K562 (cell line): ENCODE measurements at regions not wholly inside any gene's neighbourhood (a gene's known extent, or its start where the extent isn't known, plus 50 kb on each side); places are given as distances from the start of the nearest gene placed in this dataset.

ENCODE experiments used
- ELF1 ChIP-seq: fragments of 200-800 bp; sonication (Bioruptor generic); IDR thresholded peaks from 2 replicates; pipeline ENCODE4 v1.6.1; 2016; ENCODE audit warnings: missing genetic modification characterization, missing compliant biosample characterization
- KLF16 ChIP-seq: IDR thresholded peaks from 2 replicates; pipeline ENCODE4 v1.6.1; 2016; ENCODE audit warnings: antibody characterized with exemption
- NFE2L1 ChIP-seq: fragments of 450-650 bp; IDR thresholded peaks from 2 replicates; pipeline ENCODE4 v1.6.1; 2016; ENCODE audit warnings: missing genetic modification characterization, low read depth, mild to moderate bottlenecking, missing compliant biosample characterization, moderate library complexity, borderline replicate concordance
- NRF1 ChIP-seq, 2 experiments: fragments of 450-650 bp; IDR thresholded peaks in 1 of 2; conservative IDR thresholded peaks in 1 of 2; 2 replicates each; pipeline ENCODE4 v1.6.1; 2014; ENCODE audit warnings: mild to moderate bottlenecking in 2 of 2
- SIX5 ChIP-seq, 2 experiments: IDR thresholded peaks; 2 replicates each; pipeline ENCODE4 v1.6.1; 2011; ENCODE audit warnings: low read length in 2 of 2, borderline replicate concordance in 1 of 2, low read depth in 1 of 2, mild to moderate bottlenecking in 1 of 2, moderate library complexity in 1 of 2; ENCODE audit not compliant: insufficient read depth in 1 of 2
- SNIP1 ChIP-seq: fragments of 450-650 bp; IDR thresholded peaks from 2 replicates; pipeline ENCODE4 v1.7.1; 2017; ENCODE audit warnings: low read depth, mild to moderate bottlenecking
- ZC3H4 ChIP-seq: sonication (generic); formaldehyde crosslinking; IDR thresholded peaks from 2 replicates; pipeline ENCODE4 v1.9.0; 2021; ENCODE audit warnings: missing genetic modification reagents, borderline replicate concordance
- ZNF134 ChIP-seq: fragments of 250-450 bp; sonication (Bioruptor Pico); conservative IDR thresholded peaks from 2 replicates; pipeline ENCODE4 v1.4.0; 2020
- ZNF224 ChIP-seq: sonication (generic); formaldehyde crosslinking; IDR thresholded peaks from 2 replicates; pipeline ENCODE4 v1.8.0; 2022; ENCODE audit warnings: mild to moderate bottlenecking, missing genetic modification reagents
- ZNF23 ChIP-seq: fragments of 250-450 bp; sonication (Bioruptor Pico); IDR thresholded peaks from 2 replicates; pipeline ENCODE4 v1.4.0; 2020; ENCODE audit warnings: mild to moderate bottlenecking
- ZNF24 ChIP-seq: fragments of 450-650 bp; IDR thresholded peaks from 2 replicates; pipeline ENCODE4 v1.6.1; 2016
- ZNF282 ChIP-seq: sonication (generic); formaldehyde crosslinking; IDR thresholded peaks from 2 replicates; pipeline ENCODE4 v1.8.1; 2023; ENCODE audit warnings: missing genetic modification reagents
- TF ChIP-seq, protein P1 (sequence below): fragments of 450-650 bp; formaldehyde crosslinking; IDR thresholded peaks from 2 replicates; pipeline ENCODE4 v1.4.0; 2022; ENCODE audit warnings: missing genetic modification characterization
- TF ChIP-seq, protein P2 (sequence below): sonication (generic); formaldehyde crosslinking; IDR thresholded peaks from 2 replicates; pipeline ENCODE4 v1.8.0; 2023; ENCODE audit warnings: missing genetic modification reagents, mild to moderate bottlenecking, borderline replicate concordance
- TF ChIP-seq, protein P3 (sequence below): fragments of 250-450 bp; sonication (Bioruptor Pico); IDR thresholded peaks from 2 replicates; pipeline ENCODE4 v1.8.0; 2022; ENCODE audit warnings: moderate library complexity, mild to moderate bottlenecking, inconsistent platforms
- TF ChIP-seq, protein P4 (sequence below): sonication (generic); formaldehyde crosslinking; IDR thresholded peaks from 2 replicates; pipeline ENCODE4 v1.9.0; 2022; ENCODE audit warnings: mild to moderate bottlenecking, missing genetic modification reagents
- TF ChIP-seq, protein P5 (sequence below): sonication (generic); formaldehyde crosslinking; IDR thresholded peaks from 2 replicates; pipeline ENCODE4 v1.8.1; 2023; ENCODE audit warnings: mild to moderate bottlenecking, missing genetic modification reagents

DNA sequence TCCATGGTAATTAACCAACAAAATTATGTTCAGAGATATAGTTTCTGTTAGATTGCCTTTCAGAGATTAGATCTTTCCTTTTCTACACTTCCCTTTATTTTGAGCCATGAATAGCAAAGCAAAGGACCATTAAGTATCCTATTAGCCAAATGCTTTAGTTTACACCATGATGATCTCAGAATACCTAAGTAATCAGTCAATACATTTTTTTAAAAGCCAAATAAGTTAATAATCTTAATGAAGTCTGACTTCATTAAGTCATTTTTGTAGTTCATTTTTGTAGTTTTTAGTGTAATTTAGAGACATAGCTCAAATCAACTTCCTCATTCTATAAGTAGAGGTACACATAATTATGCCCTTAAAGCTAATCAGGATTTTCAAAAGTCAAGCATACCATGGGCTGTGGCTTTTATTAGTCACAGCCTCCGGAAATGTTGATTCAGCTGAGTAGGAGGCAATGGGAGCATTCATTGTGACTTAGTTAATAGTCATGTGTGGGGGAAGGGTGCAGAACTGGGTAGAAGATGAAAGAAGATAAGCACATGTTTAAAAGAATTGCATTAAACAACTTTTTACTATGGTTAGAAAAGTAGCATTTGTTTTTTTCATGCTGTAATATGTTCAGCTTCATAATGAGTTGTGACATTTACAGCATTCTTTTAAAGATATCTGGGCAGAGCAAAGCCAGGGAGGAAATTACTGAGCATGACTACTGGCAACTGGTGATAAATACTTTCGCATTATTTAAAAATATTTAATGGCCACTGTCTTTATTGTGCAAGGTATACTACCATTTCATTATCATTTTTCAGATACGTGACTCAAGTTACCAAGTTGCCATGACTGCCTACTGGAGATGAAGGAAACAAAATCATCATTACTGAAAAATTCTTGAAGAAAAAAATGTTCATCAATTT is 57.3 kb upstream of the CCDC71L start (continued):
- TF ChIP-seq, protein P1, sequence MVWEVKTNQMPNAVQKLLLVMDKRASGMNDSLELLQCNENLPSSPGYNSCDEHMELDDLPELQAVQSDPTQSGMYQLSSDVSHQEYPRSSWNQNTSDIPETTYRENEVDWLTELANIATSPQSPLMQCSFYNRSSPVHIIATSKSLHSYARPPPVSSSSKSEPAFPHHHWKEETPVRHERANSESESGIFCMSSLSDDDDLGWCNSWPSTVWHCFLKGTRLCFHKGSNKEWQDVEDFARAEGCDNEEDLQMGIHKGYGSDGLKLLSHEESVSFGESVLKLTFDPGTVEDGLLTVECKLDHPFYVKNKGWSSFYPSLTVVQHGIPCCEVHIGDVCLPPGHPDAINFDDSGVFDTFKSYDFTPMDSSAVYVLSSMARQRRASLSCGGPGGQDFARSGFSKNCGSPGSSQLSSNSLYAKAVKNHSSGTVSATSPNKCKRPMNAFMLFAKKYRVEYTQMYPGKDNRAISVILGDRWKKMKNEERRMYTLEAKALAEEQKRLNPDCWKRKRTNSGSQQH = peak; percentile 62; the same call in 1 of the 2 replicates
- TF ChIP-seq NRF1 (conservative IDR thresholded peaks at IDR 0.05 in 1 of 2, IDR thresholded peaks at IDR 0.05 in 1 of 2) = no peak; a peak in 1 of 4 replicates
- peak; percentile 75; the same call in 1 of the 2 replicates for TF ChIP-seq ZNF24
- TF ChIP-seq, protein P2, sequence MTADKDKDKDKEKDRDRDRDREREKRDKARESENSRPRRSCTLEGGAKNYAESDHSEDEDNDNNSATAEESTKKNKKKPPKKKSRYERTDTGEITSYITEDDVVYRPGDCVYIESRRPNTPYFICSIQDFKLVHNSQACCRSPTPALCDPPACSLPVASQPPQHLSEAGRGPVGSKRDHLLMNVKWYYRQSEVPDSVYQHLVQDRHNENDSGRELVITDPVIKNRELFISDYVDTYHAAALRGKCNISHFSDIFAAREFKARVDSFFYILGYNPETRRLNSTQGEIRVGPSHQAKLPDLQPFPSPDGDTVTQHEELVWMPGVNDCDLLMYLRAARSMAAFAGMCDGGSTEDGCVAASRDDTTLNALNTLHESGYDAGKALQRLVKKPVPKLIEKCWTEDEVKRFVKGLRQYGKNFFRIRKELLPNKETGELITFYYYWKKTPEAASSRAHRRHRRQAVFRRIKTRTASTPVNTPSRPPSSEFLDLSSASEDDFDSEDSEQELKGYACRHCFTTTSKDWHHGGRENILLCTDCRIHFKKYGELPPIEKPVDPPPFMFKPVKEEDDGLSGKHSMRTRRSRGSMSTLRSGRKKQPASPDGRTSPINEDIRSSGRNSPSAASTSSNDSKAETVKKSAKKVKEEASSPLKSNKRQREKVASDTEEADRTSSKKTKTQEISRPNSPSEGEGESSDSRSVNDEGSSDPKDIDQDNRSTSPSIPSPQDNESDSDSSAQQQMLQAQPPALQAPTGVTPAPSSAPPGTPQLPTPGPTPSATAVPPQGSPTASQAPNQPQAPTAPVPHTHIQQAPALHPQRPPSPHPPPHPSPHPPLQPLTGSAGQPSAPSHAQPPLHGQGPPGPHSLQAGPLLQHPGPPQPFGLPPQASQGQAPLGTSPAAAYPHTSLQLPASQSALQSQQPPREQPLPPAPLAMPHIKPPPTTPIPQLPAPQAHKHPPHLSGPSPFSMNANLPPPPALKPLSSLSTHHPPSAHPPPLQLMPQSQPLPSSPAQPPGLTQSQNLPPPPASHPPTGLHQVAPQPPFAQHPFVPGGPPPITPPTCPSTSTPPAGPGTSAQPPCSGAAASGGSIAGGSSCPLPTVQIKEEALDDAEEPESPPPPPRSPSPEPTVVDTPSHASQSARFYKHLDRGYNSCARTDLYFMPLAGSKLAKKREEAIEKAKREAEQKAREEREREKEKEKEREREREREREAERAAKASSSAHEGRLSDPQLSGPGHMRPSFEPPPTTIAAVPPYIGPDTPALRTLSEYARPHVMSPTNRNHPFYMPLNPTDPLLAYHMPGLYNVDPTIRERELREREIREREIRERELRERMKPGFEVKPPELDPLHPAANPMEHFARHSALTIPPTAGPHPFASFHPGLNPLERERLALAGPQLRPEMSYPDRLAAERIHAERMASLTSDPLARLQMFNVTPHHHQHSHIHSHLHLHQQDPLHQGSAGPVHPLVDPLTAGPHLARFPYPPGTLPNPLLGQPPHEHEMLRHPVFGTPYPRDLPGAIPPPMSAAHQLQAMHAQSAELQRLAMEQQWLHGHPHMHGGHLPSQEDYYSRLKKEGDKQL (CRISPR knock-in tag) = no peak
- no peak for TF ChIP-seq SNIP1
- TF ChIP-seq ZNF282 (CRISPR knock-in tag) = no peak
- TF ChIP-seq, protein P3, sequence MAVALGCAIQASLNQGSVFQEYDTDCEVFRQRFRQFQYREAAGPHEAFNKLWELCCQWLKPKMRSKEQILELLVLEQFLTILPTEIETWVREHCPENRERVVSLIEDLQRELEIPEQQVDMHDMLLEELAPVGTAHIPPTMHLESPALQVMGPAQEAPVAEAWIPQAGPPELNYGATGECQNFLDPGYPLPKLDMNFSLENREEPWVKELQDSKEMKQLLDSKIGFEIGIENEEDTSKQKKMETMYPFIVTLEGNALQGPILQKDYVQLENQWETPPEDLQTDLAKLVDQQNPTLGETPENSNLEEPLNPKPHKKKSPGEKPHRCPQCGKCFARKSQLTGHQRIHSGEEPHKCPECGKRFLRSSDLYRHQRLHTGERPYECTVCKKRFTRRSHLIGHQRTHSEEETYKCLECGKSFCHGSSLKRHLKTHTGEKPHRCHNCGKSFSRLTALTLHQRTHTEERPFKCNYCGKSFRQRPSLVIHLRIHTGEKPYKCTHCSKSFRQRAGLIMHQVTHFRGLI (CRISPR knock-in tag) = no peak
- TF ChIP-seq, protein P4, sequence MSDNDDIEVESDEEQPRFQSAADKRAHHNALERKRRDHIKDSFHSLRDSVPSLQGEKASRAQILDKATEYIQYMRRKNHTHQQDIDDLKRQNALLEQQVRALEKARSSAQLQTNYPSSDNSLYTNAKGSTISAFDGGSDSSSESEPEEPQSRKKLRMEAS (CRISPR knock-in tag) = no peak
- TF ChIP-seq ZNF23 (CRISPR knock-in tag) = no peak
- TF ChIP-seq NFE2L1 (tag) = no peak
- no peak for TF ChIP-seq ZNF224 (CRISPR knock-in tag)
- no peak for TF ChIP-seq ZC3H4 (CRISPR knock-in tag)
- TF ChIP-seq ZNF134 = no peak
- peak; percentile 49 for TF ChIP-seq ELF1 (tag)
- peak; percentile 76 for TF ChIP-seq KLF16
- TF ChIP-seq, protein P5, sequence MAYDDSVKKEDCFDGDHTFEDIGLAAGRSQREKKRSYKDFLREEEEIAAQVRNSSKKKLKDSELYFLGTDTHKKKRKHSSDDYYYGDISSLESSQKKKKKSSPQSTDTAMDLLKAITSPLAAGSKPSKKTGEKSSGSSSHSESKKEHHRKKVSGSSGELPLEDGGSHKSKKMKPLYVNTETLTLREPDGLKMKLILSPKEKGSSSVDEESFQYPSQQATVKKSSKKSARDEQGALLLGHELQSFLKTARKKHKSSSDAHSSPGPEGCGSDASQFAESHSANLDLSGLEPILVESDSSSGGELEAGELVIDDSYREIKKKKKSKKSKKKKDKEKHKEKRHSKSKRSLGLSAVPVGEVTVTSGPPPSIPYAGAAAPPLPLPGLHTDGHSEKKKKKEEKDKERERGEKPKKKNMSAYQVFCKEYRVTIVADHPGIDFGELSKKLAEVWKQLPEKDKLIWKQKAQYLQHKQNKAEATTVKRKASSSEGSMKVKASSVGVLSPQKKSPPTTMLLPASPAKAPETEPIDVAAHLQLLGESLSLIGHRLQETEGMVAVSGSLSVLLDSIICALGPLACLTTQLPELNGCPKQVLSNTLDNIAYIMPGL (CRISPR knock-in tag) = no peak
- no peak for TF ChIP-seq SIX5 (IDR thresholded peaks at IDR 0.05; ENCODE audit: borderline replicate concordance in 1 of 2, insufficient read depth in 1 of 2, low read depth in 1 of 2, low read length in 2 of 2)
